ENCODE measurements at regions not wholly inside any gene's neighbourhood (a gene's known extent, or its start where the extent isn't known, plus 50 kb on each side); places are given as distances from the start of the nearest gene placed in this dataset.
A peak's percentile ranks its signal among the peaks of the same experiment; 100 is the strongest.
"Not testable (repeated sequence)": the region's sequence is repeated elsewhere in the genome, so short reads cannot be mapped to it uniquely, and the experiment has no call there.

- H3K9me3 ChIP-seq (ENCODE audit: low read length); CTCF ChIA-PET (ENCODE audit: low intra/inter-chr PET ratio, low total read pairs); H3K9ac ChIP-seq (ENCODE audit: insufficient read depth, low read depth, low read length); H3K36me3 ChIP-seq (replicated peaks in 1 of 2; ENCODE audit: control insufficient read depth in 1 of 2, insufficient read depth in 2 of 2, low read length in 2 of 2); POLR2A ChIA-PET; DNase-seq (ENCODE audit: low spot score); H3K27me3 ChIP-seq (ENCODE audit: control insufficient read depth in 1 of 2, insufficient read depth in 2 of 2, low read length in 2 of 2); H2AFZ ChIP-seq (ENCODE audit: low read length); H3K4me3 ChIP-seq (replicated peaks in 1 of 3; ENCODE audit: insufficient read depth in 1 of 3, low read depth in 2 of 3, low read length in 3 of 3); intact Hi-C loops (cut with micrococcal nuclease; ENCODE audit: unreplicated experiment); H3K79me2 ChIP-seq (ENCODE audit: insufficient read depth, low read length); FAIRE-seq; BruUV-seq (replicated peaks); H4K20me1 ChIP-seq (ENCODE audit: insufficient read depth, low read length); H3K27ac ChIP-seq (ENCODE audit: extremely low read length, insufficient read depth, low read length): not testable (repeated sequence)
- in situ Hi-C loops (cut with HindIII; ENCODE audit: extremely low pct_ligation_motif_present, low pct_unique_long_range_greater_than_20kb), result loop anchor here (25.0 kb wide), 1 partner anchor 594 kb away; no protein-coding TSS in a partner anchor
- Histone ChIP-seq H3K4me1 (ENCODE audit: insufficient read depth, low read length) (peaks cover 33% of the 10 kb centered on the region), H3K4me2 (ENCODE audit: low read depth, low read length) (0 out of 2 replicates have a peak overlapping the region, but pooled peaks have one; percentile 9)
- WGBS (ENCODE audit: low lambda C conversion rate), result 52% methylated on average over 9 of the region's 9 CpGs
- ATAC-seq, result peak; percentile 14; the same call in 2 of the 3 replicates
- TF ChIP-seq NFYB (CRISPR knock-in tag; IDR thresholded peaks at IDR 0.05) (peak; percentile 80), MED1 (CRISPR knock-in tag; IDR thresholded peaks at IDR 0.05) (peak; percentile 51), POLR2AphosphoS5 (IDR thresholded peaks at IDR 0.05; ENCODE audit: low read depth, low read length) (0 out of 2 replicates have a peak, but pooled peaks have one; percentile 16), HMGXB3 (CRISPR knock-in tag; IDR thresholded peaks at IDR 0.05; ENCODE audit: borderline replicate concordance) (peak; percentile 77; the same call in 1 of the 2 replicates), ZMYM4 (CRISPR knock-in tag; IDR thresholded peaks at IDR 0.05) (peak; percentile 66; the same call in 1 of the 2 replicates), NFYC (CRISPR knock-in tag; IDR thresholded peaks at IDR 0.05) (peak; percentile 79), FOXP4 (CRISPR knock-in tag; IDR thresholded peaks at IDR 0.05) (0 out of 2 replicates have a peak, but pooled peaks have one; percentile 13), POLR2G (IDR thresholded peaks at IDR 0.05; ENCODE audit: low read depth, low read length) (0 out of 2 replicates have a peak, but pooled peaks have one; percentile 35), ZNF142 (CRISPR knock-in tag; IDR thresholded peaks at IDR 0.05) (peak; percentile 44; the same call in 1 of the 2 replicates), HOXD1 (CRISPR knock-in tag; IDR thresholded peaks at IDR 0.05) (peak; percentile 25; the same call in 1 of the 2 replicates)
These were observed 79.3 kb upstream of the AMZ2 start for GRCh38 chr17:68168273-68169164.

Data from HepG2 (cell line).